ENCODE measurements at regions not wholly inside any gene's neighbourhood (a gene's known extent, or its start where the extent isn't known, plus 50 kb on each side); places are given as distances from the start of the nearest gene placed in this dataset.

DNA sequence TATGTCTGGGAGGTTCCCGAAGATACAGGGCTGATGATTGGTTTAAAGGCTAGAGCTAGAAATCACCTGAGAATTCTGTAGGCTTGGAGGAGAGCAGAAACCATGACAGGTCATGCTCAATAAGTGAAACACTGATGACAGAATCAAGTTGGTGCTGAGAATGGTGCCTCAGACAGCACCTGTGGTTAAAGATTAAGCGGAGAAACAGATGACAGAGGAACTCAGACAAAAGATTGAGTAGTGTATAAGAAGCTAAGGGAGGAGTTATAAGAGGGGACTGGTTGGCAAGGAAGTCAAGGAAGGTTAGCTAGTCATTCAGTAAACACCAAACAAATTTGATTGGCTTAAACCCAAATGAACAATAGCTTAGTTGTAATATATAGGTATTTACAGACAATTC, 385.4 kb upstream of the CNKSR2 start:
- BruUV-seq (replicated peaks): no TSS peak
- intact Hi-C loops (cut with micrococcal nuclease; ENCODE audit: unreplicated experiment): no loop called here
- no peaks in the 10 kb centered on the region for H3K4me1 ChIP-seq (replicated peaks; ENCODE audit: insufficient read depth)

DNA sequence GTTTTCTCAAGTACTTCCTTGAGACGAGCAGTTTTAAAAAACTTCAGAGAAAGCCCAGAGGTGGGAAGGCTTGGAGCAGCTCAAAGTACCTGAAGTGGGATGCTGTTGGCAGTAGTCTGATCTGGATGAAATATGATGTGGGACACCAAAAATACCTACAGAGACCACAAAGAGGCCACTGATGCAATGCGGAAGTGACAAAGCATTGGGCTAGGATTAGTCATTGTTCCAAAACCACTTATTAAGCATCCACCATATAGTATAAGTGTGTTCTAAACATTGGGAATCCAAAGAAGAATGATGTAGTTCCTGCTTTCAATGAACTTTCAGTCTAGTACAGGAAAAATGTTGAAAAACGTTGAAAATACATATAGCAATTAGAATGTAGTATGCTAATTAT, 386.1 kb upstream of the CNKSR2 start:
- Histone ChIP-seq H4K20me1 (ENCODE audit: insufficient read depth) (no peaks in the 10 kb centered on the region), H3K79me2 (ENCODE audit: low read depth) (no peaks in the 10 kb centered on the region), H3K9me2 (ENCODE audit: insufficient read depth) (no peaks in the 10 kb centered on the region), H2AFZ (no peak overlapping the region), H3F3A (ENCODE audit: insufficient read depth, low read depth) (no peaks in the 10 kb centered on the region), H3K4me2 (no peak overlapping the region), H3K36me3 (ENCODE audit: low read depth) (no peaks in the 10 kb centered on the region), H3K27me3 (ENCODE audit: insufficient read depth, low read depth) (no peaks in the 10 kb centered on the region), H3K4me3 (no peak overlapping the region), H3K9me3 (ENCODE audit: insufficient read depth, low read depth) (no peaks in the 10 kb centered on the region), H3K4me1 (replicated peaks; ENCODE audit: insufficient read depth) (no peaks in the 10 kb centered on the region), H3K27ac (no peak overlapping the region)
- DNase-seq: no peak
- ChIA-PET POLR2A (ENCODE audit: unreplicated experiment) (no interaction called here), CTCF (no interaction called here)
- intact Hi-C loops (cut with micrococcal nuclease; ENCODE audit: unreplicated experiment): no loop called here
- no TSS peak for BruUV-seq (replicated peaks)
- TF ChIP-seq EZH2 (IDR thresholded peaks at IDR 0.05; ENCODE audit: low read depth): no peak
- TF ChIP-seq, protein P1, sequence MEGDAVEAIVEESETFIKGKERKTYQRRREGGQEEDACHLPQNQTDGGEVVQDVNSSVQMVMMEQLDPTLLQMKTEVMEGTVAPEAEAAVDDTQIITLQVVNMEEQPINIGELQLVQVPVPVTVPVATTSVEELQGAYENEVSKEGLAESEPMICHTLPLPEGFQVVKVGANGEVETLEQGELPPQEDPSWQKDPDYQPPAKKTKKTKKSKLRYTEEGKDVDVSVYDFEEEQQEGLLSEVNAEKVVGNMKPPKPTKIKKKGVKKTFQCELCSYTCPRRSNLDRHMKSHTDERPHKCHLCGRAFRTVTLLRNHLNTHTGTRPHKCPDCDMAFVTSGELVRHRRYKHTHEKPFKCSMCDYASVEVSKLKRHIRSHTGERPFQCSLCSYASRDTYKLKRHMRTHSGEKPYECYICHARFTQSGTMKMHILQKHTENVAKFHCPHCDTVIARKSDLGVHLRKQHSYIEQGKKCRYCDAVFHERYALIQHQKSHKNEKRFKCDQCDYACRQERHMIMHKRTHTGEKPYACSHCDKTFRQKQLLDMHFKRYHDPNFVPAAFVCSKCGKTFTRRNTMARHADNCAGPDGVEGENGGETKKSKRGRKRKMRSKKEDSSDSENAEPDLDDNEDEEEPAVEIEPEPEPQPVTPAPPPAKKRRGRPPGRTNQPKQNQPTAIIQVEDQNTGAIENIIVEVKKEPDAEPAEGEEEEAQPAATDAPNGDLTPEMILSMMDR (conservative IDR thresholded peaks at IDR 0.05): no peak

More for the DNA sequence above, 385.4 kb upstream of the CNKSR2 start:
- Histone ChIP-seq H3K4me3 (no peak overlapping the region), H3K36me3 (ENCODE audit: low read depth) (no peaks in the 10 kb centered on the region), H3K79me2 (ENCODE audit: low read depth) (no peaks in the 10 kb centered on the region), H3K9me2 (ENCODE audit: insufficient read depth) (no peaks in the 10 kb centered on the region), H3K27ac (no peak overlapping the region), H3K9me3 (ENCODE audit: insufficient read depth, low read depth) (no peaks in the 10 kb centered on the region), H2AFZ (no peak overlapping the region), H3F3A (ENCODE audit: insufficient read depth, low read depth) (no peaks in the 10 kb centered on the region), H3K27me3 (ENCODE audit: insufficient read depth, low read depth) (no peaks in the 10 kb centered on the region), H4K20me1 (ENCODE audit: insufficient read depth) (no peaks in the 10 kb centered on the region), H3K4me2 (no peak overlapping the region)
- CTCF ChIA-PET: no interaction called here
- POLR2A ChIA-PET (ENCODE audit: unreplicated experiment): no interaction called here
- DNase-seq: no peak
- TF ChIP-seq, protein P1 (conservative IDR thresholded peaks at IDR 0.05): no peak
- TF ChIP-seq EZH2 (IDR thresholded peaks at IDR 0.05; ENCODE audit: low read depth): no peak

DNA sequence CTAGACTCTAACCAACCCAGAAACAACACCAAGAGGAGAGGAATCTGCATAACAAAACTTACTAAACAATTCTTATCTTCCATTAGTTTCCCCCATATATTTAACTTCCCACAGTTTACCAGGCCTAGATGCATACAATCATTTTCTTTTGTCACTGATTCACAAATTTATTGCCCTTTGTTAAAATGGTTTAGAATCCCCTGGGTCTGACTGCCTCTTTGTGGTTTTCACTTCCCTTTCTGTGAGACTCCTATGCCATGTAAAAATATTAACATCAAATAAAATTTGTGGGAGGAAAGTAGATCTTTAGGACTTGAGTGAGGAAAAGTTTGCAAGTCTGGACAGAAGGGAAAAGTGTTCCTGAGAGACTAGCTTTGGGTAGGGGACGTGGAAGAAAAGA, 393.8 kb upstream of the CNKSR2 start:
- BruUV-seq (replicated peaks): no TSS peak
- Histone ChIP-seq H2AFZ (no peak overlapping the region), H3K4me1 (replicated peaks; ENCODE audit: insufficient read depth) (no peaks in the 10 kb centered on the region), H3K27ac (no peak overlapping the region), H4K20me1 (ENCODE audit: insufficient read depth) (no peaks in the 10 kb centered on the region), H3K9me2 (ENCODE audit: insufficient read depth) (no peaks in the 10 kb centered on the region), H3K4me3 (no peak overlapping the region), H3F3A (ENCODE audit: insufficient read depth, low read depth) (no peaks in the 10 kb centered on the region), H3K4me2 (no peak overlapping the region), H3K27me3 (ENCODE audit: insufficient read depth, low read depth) (no peaks in the 10 kb centered on the region), H3K36me3 (ENCODE audit: low read depth) (no peaks in the 10 kb centered on the region), H3K79me2 (ENCODE audit: low read depth) (no peaks in the 10 kb centered on the region), H3K9me3 (ENCODE audit: insufficient read depth, low read depth) (no peaks in the 10 kb centered on the region)
- DNase-seq: no peak
- ChIA-PET POLR2A (ENCODE audit: unreplicated experiment) (no interaction called here), CTCF (no interaction called here)
- no peak for TF ChIP-seq EZH2 (IDR thresholded peaks at IDR 0.05; ENCODE audit: low read depth)
- TF ChIP-seq, protein P1 (conservative IDR thresholded peaks at IDR 0.05): no peak
- intact Hi-C loops (cut with micrococcal nuclease; ENCODE audit: unreplicated experiment): no loop called here

All from PC-9 (cell line).